ENCODE measurements at regions not wholly inside any gene's neighbourhood (a gene's known extent, or its start where the extent isn't known, plus 50 kb on each side); places are given as distances from the start of the nearest gene placed in this dataset.

- no peak overlapping the region for H3K27ac ChIP-seq
- no peak for DNase-seq
- no peaks in the 10 kb centered on the region for H3K36me3 ChIP-seq (replicated peaks in 1 of 2)
- no peak for TF ChIP-seq CTCF (IDR thresholded peaks at IDR 0.05)
- TF ChIP-seq POLR2A (IDR thresholded peaks at IDR 0.05) = no peak
- intact Hi-C loops (cut with DNase I) = no loop called here
- WGBS, 4 donors = 74 to 87% (median 81%) methylated on average over 9 of the region's 9 CpGs
- no peak overlapping the region for H3K4me3 ChIP-seq
- H3K27me3 ChIP-seq = no peaks in the 10 kb centered on the region
- peaks cover 0 to 1% of the 10 kb centered on the region in 2 donors for H3K4me1 ChIP-seq (replicated peaks in 1 of 2)
- no peaks in the 10 kb centered on the region for H3K9me3 ChIP-seq (replicated peaks in 1 of 3)
These were observed 117.7 kb upstream of the TP63 start for GRCh38 chr3:189513281-189514117.

- H3K27ac ChIP-seq = no peak overlapping the region
- H3K27me3 ChIP-seq = no peaks in the 10 kb centered on the region
- TF ChIP-seq CTCF (IDR thresholded peaks at IDR 0.05) (no peak), POLR2A (IDR thresholded peaks at IDR 0.05) (no peak)
- intact Hi-C loops (cut with DNase I) = no loop called here
- no peak overlapping the region for H3K4me3 ChIP-seq
- H3K9me3 ChIP-seq (replicated peaks in 1 of 3) = peaks cover 0 to 4% (median 0%) of the 10 kb centered on the region in 3 donors
- no peaks in the 10 kb centered on the region for H3K36me3 ChIP-seq (replicated peaks in 1 of 2)
- no peak for DNase-seq
- 86 to 92% (median 89%) methylated on average over 3 of the region's 3 CpGs for WGBS, 4 donors
- no peaks in the 10 kb centered on the region for H3K4me1 ChIP-seq (replicated peaks in 1 of 2)
These were observed 115.2 kb upstream of the TP63 start for GRCh38 chr3:189516039-189516438.

- no peak overlapping the region for H3K4me3 ChIP-seq
- no peaks in the 10 kb centered on the region for H3K4me1 ChIP-seq (replicated peaks in 1 of 2)
- no peaks in the 10 kb centered on the region for H3K27me3 ChIP-seq
- H3K27ac ChIP-seq = no peak overlapping the region
- WGBS, 4 donors = 92 to 100% (median 98%) methylated on average over 1 of the region's 1 CpG
- no peak for TF ChIP-seq POLR2A (IDR thresholded peaks at IDR 0.05)
- no peak for TF ChIP-seq CTCF (IDR thresholded peaks at IDR 0.05)
- peaks cover 0 to 4% (median 0%) of the 10 kb centered on the region in 3 donors for H3K9me3 ChIP-seq (replicated peaks in 1 of 3)
- no peaks in the 10 kb centered on the region for H3K36me3 ChIP-seq (replicated peaks in 1 of 2)
- DNase-seq = no peak
- intact Hi-C loops (cut with DNase I) = no loop called here
These were observed 113.2 kb upstream of the TP63 start for GRCh38 chr3:189517981-189518380.

GRCh38 chr3:189519458-189519857 is 111.7 kb upstream of the TP63 start:
- Histone ChIP-seq H3K4me3 (no peak overlapping the region), H3K27ac (no peak overlapping the region), H3K4me1 (replicated peaks in 1 of 2) (no peaks in the 10 kb centered on the region), H3K36me3 (replicated peaks in 1 of 2) (no peaks in the 10 kb centered on the region), H3K27me3 (no peaks in the 10 kb centered on the region), H3K9me3 (replicated peaks in 1 of 3) (peaks cover 0 to 4% (median 0%) of the 10 kb centered on the region in 3 donors)
- DNase-seq = no peak
- intact Hi-C loops (cut with DNase I) = no loop called here
- TF ChIP-seq POLR2A (IDR thresholded peaks at IDR 0.05) = no peak
- TF ChIP-seq CTCF (IDR thresholded peaks at IDR 0.05) = no peak
